Neural cell (in vitro differentiated cells): ENCODE measurements at regions not wholly inside any gene's neighbourhood (a gene's known extent, or its start where the extent isn't known, plus 50 kb on each side); places are given as distances from the start of the nearest gene placed in this dataset.

ENCODE experiments used
- CTCF ChIP-seq: fragments of 450-650 bp; IDR thresholded peaks from 2 replicates; pipeline ENCODE4 v1.5.1; 2014; ENCODE audit warnings: antibody characterized with exemption, mild to moderate bottlenecking, moderate library complexity; ENCODE audit not compliant: poor library complexity, severe bottlenecking
- EP300 ChIP-seq: fragments of 450-650 bp; conservative IDR thresholded peaks from 2 replicates; pipeline ENCODE4 v1.6.1; 2014; ENCODE audit warnings: antibody characterized with exemption, mild to moderate bottlenecking, moderate library complexity; ENCODE audit not compliant: poor library complexity, severe bottlenecking
- EZH2 ChIP-seq: fragments of 200-600, 300-800 bp; shearing (Covaris generic), sonication (generic); IDR thresholded peaks from 2 replicates; pipeline ENCODE4 v1.6.1; 2014; ENCODE audit warnings: antibody characterized with exemption, low read length, borderline replicate concordance, mild to moderate bottlenecking; ENCODE audit not compliant: insufficient read depth, poor library complexity, severe bottlenecking
- POLR2AphosphoS5 ChIP-seq: IDR thresholded peaks from 2 replicates; pipeline ENCODE4 v1.6.1; 2012

- no peak for TF ChIP-seq EZH2
- TF ChIP-seq CTCF = no peak
- TF ChIP-seq POLR2AphosphoS5 = no peak
- TF ChIP-seq EP300 = no peak
Measured at GRCh38 chr13:37476874-37477273, 121.7 kb downstream of the POSTN start.
